ENCODE measurements at regions not wholly inside any gene's neighbourhood (a gene's known extent, or its start where the extent isn't known, plus 50 kb on each side); places are given as distances from the start of the nearest gene placed in this dataset.

- Histone ChIP-seq H3K79me1 (ENCODE audit: low read depth, low read length) (no peaks in the 10 kb centered on the region), H3K23me2 (ENCODE audit: low read depth, low read length) (no peaks in the 10 kb centered on the region), H3K79me2 (ENCODE audit: control insufficient read depth in 1 of 2, insufficient read depth in 2 of 2, low read length in 2 of 2) (no peaks in the 10 kb centered on the region), H3K27ac (ENCODE audit: low read depth, low read length) (no peak overlapping the region), H2BK20ac (ENCODE audit: low read length) (no peak overlapping the region), H3K4me3 (ENCODE audit: extremely low read depth in 1 of 4, insufficient read depth in 2 of 4, low read depth in 3 of 4, low read length in 4 of 4) (no peak overlapping the region), H3K9me3 (ENCODE audit: insufficient read depth in 2 of 2, low read depth in 1 of 2, low read length in 1 of 2) (peaks cover 9 to 12% of the 10 kb centered on the region in 2 experiments), H3K4ac (replicated peaks; ENCODE audit: insufficient read length, low read depth, low read length) (no peak overlapping the region), H3K56ac (replicated peaks; ENCODE audit: insufficient read length, low read depth, low read length) (no peak overlapping the region), H3K27me3 (replicated peaks in 1 of 4; ENCODE audit: control insufficient read depth in 3 of 4, extremely low read depth in 1 of 4, insufficient read depth in 3 of 4, low read length in 3 of 4) (no peaks in the 10 kb centered on the region), H3K4me2 (ENCODE audit: insufficient read depth in 1 of 2, low read depth in 2 of 2, low read length in 2 of 2) (no peak overlapping the region), H3K4me1 (replicated peaks in 1 of 4; ENCODE audit: control insufficient read depth in 3 of 4, insufficient read depth in 4 of 4, low read length in 3 of 4) (no peaks in the 10 kb centered on the region; a peak in 1 of 7 replicates), H2BK120ac (replicated peaks; ENCODE audit: low read depth, low read length) (no peak overlapping the region), H2BK5ac (ENCODE audit: low read depth, low read length) (no peak overlapping the region), H3K36me3 (ENCODE audit: control insufficient read depth in 2 of 4, insufficient read depth in 4 of 4, low read length in 3 of 4) (no peaks in the 10 kb centered on the region), H2AFZ (ENCODE audit: low read length) (no peak overlapping the region), H3K14ac (ENCODE audit: insufficient read length) (no peak overlapping the region), H3K18ac (ENCODE audit: extremely low read depth, low read length) (no peak overlapping the region), H4K20me1 (replicated peaks in 1 of 2; ENCODE audit: control insufficient read depth in 1 of 2, insufficient read depth in 2 of 2, low read length in 2 of 2) (no peaks in the 10 kb centered on the region), H4K5ac (ENCODE audit: insufficient read length, low read depth, low read length) (no peak overlapping the region), H4K91ac (replicated peaks; ENCODE audit: insufficient read length, low read length) (no peak overlapping the region), H3K23ac (ENCODE audit: insufficient read length) (no peak overlapping the region), H4K8ac (ENCODE audit: extremely low read depth, insufficient read depth, low read length) (no peak overlapping the region), H2BK15ac (ENCODE audit: low read length) (no peak overlapping the region), H2BK12ac (ENCODE audit: low read depth, low read length) (no peak overlapping the region), H3K9ac (replicated peaks in 1 of 4; ENCODE audit: extremely low read depth in 1 of 4, low read depth in 3 of 4, low read length in 3 of 4) (no peak overlapping the region), H2AK5ac (ENCODE audit: low read depth, low read length) (no peak overlapping the region)
- WGBS, 2 experiments (ENCODE audit: extremely low coverage in 1 of 2, insufficient coverage in 1 of 2, insufficient read length in 1 of 2, insufficient replicate concordance in 2 of 2, low coverage in 1 of 2, low lambda C conversion rate in 2 of 2, missing lambda C conversion rate in 1 of 2): 82% methylated on average over 5 of the region's 5 CpGs; no CpG with 5 or more reads in 1 of the 2 experiments
- DNase-seq (ENCODE audit: low read depth in 1 of 2, low spot score in 2 of 2) (no peak), FAIRE-seq (no peak)
- POLR2A ChIA-PET (ENCODE audit: partially characterized antibody): interaction anchor here (0.6 kb wide), 1 partner anchor 12 kb away, joined by 3 read pairs; no protein-coding TSS in a partner anchor
- no peak for TF ChIP-seq CTCF (IDR thresholded peaks at IDR 0.05; ENCODE audit: control extremely low read depth in 1 of 3, insufficient read depth in 1 of 3, low read depth in 1 of 3, low read length in 3 of 3)
- no peak for TF ChIP-seq NANOG (IDR thresholded peaks at IDR 0.05; ENCODE audit: insufficient read depth, low read depth, low read length, poor library complexity, severe bottlenecking)
- CTCF ChIA-PET (ENCODE audit: partially characterized antibody): interaction anchor here (0.7 to 6.0 kb wide), 4 partner anchors 8 to 126 kb away, joined by 3 to 28 read pairs (median 3); no protein-coding TSS in a partner anchor
These were observed 128.0 kb upstream of the SDK2 start for GRCh38 chr17:73772107-73772705.
